HL-60 (cell line): ENCODE measurements at regions not wholly inside any gene's neighbourhood (a gene's known extent, or its start where the extent isn't known, plus 50 kb on each side); places are given as distances from the start of the nearest gene placed in this dataset.

Experiments
- GABPA ChIP-seq: IDR thresholded peaks from 2 replicates; pipeline ENCODE4 v1.6.1; 2012; ENCODE audit warnings: low read depth
- POLR2AphosphoS5 ChIP-seq: IDR thresholded peaks from 2 replicates; pipeline ENCODE4 v1.6.1; 2012; ENCODE audit warnings: low read depth

DNA sequence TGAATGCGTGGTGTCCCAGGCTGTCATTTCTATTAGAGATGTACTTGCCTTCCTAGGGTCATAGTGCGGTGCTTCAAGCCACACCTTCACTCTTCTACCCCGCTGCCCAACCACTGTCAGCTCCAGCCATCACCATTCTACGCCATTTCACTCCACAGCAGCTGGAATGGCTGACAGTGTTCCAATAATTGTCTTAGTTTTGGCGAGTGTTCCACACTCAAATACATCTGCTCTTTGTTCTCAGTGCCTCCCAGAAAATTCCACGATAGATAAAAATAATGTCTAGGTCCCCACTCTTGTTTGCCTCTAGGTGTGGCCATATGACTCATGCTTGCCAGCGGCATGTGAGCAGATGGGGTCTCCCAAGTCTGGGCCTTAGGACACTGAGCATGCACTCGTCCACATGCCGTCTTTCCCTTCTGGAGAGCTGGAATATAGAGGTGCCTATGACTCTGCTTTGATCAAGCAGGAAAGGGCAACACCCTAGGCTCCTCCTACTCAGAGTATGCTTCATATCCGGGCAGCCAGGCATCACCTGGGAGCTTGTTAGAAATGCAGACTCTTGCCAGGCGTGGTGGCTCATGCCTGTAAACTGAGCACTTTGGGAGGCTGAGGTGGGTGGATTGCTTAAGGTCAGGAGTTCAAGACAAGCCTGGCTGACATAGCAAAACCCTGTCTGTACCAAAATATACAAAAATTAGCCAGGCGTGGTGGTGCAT, 163.0 kb downstream of the BRMS1L start:
- TF ChIP-seq POLR2AphosphoS5 (no peak), GABPA (no peak)
